HG02973 (cell line): ENCODE measurements at regions not wholly inside any gene's neighbourhood (a gene's known extent, or its start where the extent isn't known, plus 50 kb on each side); places are given as distances from the start of the nearest gene placed in this dataset.

ENCODE experiments used
- ATAC-seq: cut with Tn5 transposase; IDR thresholded peaks from one replicate; pipeline ENCODE4 v1.9.1; 2021; ENCODE audit warnings: moderate library complexity; ENCODE audit not compliant: unreplicated experiment

DNA sequence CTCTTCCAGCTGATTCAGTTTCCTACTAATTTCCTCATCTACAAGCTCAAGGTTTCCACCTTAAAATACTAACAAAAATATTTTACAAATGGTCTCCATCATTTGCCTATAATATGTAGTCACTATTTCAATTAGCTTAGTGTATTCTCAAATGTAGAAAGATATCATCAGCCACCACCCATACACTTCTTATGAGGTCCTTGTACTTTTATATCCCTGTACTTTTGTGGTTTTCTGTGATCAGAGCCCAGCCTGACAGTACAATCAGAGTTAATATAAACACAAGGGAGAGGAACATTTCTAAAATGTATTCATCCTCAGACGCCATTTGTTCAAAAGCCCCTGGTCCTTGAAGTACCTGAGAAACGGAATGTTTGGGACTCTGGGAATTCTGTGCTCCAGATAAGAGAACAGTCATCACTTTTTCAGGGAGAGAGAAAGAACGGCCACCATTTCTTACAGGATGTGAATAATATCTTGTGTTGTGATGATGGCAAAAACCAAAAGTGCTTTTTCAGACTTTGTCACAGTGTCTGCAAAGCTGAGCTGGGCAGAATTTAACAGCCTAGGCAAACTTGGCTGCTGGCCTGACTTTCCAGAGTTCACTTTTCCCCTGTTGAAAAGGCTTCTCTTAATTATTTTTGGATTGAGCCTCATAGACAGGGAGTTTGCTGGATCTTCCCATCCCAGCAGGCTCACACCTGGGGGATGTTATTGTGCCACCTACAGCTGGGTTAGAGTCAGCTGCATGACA lies 361.7 kb upstream of the ACVR2A start:
- no peak for ATAC-seq

DNA sequence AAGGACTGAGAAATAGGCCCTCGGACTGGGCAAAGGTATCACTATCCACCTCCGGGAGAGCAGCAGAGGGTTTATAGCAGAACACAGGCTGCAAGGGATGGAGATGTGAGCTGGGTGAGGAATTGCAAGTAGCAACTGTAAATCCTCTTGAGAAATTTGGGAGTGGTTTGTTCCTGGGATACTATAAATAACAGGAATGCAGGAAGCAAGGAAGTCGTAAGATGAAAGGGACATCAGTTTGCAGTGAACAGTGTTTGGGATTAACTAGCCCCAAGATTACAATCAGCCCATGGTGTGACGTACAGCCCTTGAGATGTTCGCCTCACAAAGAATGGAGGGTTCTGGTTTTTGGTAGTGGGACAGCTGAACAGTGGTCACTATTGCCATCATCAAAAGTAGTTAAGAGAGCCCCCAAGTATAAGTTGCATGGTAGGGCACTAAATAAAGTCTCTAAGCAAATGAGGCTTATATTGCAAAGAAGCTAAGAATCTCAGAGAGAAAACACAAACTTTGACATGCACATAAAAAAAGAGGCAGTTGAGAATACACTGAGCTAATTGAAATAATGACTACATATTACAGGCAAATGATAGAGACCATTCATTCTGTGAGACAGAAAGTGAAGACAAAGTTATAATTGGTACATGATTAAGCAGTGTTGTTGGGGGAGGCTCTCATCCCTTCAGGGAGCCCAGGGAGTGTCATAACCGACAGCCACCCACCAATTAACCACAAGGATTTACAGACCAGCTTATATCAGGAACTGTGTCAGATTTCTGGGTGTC lies 362.5 kb upstream of the ACVR2A start:
- no peak for ATAC-seq

DNA sequence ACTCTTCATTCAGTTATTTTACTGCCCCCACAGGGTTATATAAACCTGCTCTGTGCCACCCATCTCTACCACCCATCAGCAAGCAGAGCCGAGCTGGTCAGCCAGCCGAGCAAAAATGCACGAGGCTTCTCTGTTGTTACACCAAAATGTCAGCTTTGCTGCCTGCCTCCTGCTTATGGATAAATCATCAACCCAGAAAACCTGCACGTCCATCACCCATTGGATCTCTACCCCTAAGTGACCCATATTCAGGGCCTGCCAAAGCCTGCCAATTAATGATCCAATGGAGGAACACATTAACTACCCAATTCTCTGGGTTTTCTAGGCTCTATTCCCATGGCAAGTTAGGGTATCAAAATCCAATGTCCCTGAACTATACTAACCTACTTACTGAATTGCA lies 365.5 kb upstream of the ACVR2A start:
- no peak for ATAC-seq

DNA sequence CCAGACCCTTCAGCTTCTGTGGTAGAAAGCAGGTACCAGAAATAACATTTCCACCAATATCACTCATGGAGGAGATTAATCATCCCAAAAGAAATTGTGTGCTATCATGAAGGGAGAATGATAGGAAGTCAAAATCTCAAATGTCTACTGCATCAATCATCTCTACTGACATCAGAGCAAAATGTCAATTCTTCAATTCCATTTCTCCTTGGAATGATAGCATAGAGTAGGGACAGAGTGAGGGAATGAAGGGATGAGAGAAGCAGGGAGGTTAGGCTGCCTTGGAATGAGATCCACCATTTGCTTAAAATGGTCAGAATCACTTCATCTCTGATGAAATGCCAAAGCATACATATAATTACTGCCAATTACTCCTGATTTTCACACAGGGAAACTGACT lies 371.8 kb upstream of the ACVR2A start:
- ATAC-seq: no peak

DNA sequence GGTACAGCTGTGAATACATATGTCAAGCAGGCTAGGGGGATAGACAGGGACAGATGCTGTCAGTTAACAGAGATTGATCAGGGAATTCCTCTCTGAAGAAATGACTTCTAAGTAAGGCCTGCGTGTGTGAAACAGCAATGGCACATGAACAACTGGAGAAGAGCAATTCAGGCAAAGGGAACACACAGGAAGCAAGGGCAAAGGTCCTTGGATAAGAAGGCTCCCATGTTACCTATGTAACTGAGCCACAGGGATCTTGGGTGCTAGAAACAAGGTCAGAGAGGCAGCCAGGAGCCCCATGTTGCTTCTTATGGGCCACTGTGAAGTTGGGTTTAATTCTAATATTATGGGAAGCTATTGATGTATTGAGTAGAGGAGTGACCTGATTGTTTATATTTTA lies 373.7 kb upstream of the ACVR2A start:
- no peak for ATAC-seq

DNA sequence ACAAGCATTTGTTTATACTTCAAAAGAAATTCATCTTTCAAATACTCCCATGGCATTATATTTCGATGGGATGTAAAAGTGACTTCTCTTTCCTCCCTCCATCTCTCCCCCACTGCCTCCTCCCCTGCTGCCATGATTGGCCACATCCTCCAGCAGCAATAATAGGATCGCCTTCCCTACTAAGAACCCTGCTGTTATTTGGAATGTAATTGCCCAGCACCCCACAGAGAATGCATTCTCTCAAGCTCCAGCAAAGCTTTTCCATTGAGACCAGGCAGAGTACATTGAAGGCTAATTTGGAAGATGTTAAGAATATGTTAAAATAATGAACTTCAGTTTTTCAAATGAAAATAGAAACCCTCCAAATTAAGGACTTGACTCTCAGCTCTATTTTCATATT lies 375.4 kb upstream of the ACVR2A start:
- ATAC-seq: no peak

DNA sequence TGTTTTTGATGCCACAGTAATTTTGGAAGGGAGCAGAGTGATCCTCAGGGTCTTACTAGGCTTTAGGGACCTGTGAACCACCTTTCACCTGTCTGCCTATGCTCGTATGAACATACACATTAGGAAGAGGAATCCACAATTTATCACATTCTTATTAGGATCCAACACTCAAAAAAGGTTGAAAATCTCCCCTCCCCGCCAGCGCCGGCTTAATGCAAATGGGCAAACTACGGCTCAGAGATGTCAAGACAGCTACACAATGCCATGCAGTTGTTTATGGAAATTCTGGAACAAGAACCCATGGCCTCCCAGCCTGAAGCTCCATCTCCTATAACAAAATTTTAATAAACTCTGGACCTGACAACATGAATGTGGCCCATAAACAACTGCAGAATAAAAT lies 375.9 kb upstream of the ACVR2A start:
- no peak for ATAC-seq

DNA sequence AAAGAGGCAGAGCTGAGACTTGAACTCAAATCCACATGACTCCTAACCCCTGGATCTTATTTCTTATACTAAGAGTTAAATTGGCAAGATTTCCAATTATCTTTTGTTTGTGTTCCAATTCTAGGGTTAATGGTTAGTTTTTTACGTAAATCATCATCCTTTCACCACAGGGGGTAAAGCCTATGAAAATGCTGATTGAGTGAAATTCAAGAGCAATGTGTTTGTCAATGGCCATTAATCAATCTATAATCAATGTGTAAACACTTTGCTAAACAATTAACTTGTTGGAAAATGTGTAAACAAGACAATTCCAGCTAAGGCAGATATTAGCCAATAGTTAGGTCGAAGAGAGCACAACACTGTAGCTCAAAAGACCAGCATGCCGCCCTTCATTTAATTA lies 376.5 kb upstream of the ACVR2A start:
- ATAC-seq: no peak

DNA sequence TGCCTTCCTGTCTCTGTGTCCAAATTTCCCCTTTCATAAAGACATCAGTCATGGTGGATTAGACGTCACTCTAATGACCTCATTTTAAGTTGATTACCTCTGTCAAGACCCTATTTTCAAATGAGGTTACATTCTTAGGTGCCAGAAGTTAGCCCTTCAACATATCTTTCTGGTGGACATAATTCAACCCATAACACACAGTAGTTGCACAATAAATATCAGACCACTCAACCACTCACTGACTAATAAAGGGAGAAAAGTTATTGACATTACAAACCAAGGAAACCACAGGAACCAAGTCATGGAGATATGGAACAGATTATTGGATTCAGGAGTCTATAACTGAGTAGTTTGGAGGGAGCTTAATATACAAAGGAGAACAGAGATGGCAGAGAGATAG lies 377.4 kb upstream of the ACVR2A start:
- ATAC-seq: no peak

DNA sequence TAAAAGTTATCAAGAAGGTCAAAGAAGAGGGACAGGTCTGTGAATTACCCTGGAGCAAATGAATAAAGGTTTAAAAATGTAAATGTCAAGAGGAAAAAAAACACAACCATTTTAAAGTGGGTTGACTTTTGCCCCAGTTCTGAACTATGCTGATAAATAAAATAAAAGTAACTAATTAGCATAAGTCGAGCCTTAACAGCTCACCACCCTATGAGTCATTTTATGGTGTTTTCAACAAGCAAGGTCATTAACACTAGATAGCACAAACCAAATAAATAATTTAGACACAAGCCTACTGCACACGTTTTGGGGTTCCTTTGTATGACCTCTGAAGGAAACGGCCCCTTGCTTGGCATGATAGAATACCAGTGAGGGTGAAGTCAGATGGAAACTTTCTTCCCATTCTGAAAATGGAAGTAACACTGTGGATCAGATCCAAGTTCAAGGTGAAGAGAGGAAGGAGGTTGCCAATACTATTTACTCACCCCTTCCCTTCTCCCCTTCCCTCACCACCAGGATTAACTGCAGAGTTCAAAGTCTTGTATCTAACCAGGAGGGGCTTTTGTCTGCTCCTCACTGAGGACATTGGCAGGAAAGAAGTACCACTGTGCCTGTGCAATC lies 380.0 kb upstream of the ACVR2A start:
- ATAC-seq: no peak

DNA sequence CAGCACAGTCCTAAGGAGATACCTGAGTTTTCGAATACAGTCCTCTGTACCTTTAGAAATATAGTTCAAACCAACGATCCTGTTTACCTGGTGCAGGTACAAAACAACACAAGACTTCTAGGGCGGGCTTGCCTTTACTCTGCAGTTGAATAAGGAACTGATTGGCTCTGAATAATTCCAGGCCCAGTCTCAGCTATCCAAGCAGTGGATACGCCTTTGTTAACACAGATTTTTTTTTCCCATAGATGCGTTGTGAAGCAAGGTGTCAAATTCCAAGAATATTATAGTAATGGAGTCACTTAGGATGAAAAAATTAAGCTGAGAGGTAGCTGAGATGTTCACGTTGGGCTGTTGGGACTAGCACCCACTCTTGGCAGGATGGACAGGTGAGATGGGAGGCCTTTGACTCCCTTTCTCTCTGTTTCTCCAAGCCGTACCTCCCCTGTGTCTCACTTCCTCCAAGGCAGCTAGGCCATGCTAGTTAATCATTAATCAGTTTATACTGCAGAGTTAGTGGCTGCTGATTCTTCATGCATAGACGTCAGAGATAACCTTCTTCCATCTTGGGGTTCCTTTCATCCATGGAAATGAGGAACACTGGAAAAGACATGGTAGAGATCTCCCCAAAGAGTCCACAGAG lies 380.8 kb upstream of the ACVR2A start:
- ATAC-seq: peak; percentile 76

DNA sequence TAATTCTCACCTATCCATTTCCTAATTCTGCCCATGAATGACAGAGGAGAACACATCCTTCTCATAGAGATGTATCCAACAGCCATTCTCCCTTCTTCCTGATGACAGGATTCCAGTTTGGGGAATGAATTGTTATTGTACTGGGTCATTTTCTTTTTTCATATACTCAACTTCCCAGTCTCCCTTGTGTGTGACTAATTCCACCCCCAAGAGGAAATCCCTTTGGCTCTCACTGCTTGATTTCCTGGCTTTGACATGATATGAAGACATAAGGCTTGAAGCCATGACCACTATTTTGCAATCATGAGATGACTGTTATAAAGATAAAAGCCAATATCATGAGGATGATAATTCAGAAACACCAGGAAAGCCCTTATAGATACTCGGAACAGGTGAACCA lies 384.7 kb upstream of the ACVR2A start:
- ATAC-seq: no peak

DNA sequence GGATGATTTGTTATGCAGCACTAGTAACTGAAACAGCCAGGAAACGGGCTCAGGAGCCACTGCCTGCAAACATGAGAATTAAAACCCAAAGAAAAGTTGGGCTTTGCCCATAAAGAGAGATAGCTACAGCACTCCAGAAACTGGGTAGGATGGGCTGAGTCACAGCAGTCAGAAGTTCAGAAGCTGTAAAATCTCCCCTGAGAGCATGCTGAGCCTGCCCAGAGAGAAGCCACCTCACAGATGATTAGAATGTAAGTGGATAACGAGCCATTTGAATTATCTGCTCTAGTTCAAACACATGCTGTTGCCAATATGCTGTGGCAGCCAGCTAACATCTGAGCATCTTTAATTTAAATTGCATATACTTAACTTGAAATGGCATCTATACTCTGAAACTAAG lies 388.1 kb upstream of the ACVR2A start:
- ATAC-seq: no peak

DNA sequence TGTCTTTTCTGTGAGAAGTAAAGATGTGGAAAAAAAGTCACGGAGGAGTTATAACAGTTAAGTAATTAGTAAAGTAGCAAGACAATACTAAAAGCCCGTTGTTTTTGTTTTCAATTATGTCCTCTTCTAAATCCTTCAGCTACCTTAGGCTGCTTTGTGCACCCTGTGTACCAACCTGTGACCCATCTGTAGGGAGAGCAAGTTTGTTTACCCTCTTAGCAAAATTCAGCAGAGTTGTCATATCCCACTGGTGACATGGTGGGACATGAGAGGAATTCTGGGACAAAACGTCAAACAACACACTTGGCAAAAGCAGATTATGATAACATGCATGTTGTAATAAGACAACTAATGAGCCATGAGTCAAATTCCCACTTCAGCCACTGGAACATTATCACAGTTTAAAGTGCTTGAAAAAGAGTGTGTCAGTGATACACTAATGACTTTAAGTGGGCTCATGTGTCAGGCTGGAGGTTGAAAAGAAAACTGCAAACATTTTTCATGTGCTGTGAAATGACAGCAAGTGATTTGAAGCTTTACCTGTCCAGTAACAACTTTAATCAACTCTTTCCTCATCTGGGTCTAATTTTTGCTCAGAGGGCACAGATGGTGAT lies 392.8 kb upstream of the ACVR2A start:
- no peak for ATAC-seq

DNA sequence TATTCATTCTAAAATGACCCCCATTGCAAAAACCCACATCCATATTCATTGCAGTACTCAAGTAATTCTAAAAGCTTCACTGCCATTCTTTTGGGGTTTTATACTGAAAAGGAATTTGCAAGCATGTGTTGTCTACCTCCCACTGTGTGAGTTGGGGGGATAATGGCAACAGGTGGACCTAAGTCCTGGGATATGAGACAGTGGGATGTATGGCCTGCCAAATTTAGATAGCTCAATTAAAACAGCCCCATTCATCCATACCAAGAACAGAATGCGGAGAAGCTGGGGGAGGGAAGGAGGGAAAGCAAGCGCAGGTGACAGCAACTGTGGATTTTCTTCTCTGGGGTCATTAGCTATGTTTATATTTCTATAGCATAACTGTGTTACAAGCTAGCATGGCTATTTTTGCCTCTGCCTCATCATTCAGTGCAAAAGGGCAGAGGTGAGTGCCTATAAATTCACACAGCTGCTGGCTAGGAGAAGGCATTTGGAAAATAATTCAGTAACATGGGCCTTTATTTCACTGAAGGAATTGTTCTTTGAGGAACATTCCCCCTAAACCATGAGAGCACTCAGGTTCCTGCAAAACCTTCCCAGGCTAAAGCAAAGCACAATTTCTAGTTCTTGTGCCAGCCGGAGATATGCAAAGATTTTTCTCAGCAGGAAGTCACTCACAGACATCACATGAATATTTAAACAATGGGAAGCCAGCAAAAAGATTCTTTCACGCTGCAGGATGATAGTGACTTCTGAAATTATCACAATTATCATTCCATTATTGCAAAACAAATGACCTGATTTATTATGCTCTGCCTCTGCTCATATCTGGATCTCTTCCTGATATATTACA lies 393.9 kb upstream of the ACVR2A start:
- ATAC-seq: no peak

DNA sequence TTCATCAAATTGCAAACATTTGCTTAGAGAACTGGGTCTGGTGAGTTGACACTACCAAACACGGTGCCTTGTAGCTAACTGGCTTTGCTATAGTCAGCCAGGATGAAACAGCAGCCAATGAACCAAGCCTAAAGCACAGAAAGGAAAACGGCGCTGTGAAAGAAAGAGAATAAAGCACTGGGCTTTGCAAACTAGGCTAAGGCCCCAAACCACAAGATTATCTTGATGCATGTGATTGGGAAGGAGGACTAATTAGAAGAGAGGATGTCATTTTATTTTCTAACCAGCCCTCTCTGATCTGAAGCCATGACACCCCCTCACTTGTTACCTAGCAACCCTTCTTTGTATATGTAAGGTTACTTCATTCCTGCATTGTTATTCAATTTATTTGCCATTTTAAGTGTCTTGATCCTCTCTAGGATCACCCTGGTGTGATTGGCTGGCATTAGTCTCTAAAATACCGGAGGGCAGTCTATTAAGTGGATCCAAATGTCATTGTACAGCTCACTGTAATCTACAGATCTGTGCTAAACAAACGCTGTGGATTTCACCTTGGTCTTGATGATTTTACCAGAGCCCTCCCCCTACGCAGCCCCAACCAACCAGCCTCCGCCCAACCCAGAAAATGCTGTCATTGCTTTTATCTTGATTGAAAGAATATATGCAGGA lies 395.4 kb upstream of the ACVR2A start:
- no peak for ATAC-seq

DNA sequence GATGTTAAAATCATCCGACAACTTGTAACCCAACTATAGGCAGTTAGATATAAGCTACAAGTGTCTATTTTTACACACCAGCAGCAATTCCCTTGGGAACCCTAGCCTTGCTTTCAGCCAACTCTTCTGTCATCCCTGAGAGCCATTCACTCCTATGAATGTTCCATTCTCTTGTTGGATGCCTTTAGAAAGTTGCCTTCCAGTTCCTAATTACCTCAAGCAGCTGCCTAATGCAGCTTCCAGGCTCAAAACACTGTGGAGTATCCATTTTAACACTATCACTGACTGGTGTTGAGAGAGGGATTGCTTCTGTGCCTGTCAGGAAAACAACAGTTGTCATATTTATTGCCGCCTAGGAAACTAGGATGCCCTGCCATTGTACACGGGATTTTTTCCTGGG lies 402.0 kb upstream of the ACVR2A start:
- ATAC-seq: no peak

DNA sequence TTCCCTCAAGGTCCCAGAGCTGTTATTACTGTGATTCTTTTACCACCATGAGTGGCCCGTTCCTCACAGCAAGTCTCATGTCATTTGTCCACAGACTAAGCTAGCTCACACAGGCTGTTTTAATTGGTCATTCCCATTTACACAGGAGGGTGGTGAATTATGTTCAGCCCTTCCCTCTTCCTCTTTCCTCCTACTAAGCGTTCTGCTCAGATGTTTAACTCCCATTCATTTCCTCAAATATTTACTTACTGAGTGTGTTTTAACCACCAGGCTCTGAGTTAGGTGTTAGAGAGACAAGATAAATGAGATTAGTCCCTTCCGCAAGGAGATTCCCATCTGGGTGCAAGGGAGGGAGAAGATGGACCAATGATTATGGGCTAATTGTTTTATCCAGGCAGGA lies 403.6 kb upstream of the ACVR2A start:
- no peak for ATAC-seq

DNA sequence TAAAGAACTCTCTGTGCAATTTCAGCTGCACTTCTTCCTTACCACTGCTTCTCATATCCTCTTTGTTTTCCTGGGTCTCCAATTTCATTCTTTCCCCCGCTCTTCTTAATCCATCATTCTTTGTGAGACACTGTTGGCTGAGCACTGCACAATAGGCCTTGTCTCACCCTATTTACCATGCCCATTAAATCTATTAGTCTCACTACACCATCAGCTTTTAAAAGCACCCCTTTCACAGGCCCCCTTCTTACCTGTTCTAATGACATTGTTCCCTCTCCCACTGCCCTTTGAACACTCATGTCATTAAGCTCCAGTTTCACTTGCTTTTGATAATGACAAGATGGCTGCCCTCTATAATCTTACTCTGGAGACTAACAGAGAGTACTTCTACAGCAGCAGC lies 404.1 kb upstream of the ACVR2A start:
- no peak for ATAC-seq

DNA sequence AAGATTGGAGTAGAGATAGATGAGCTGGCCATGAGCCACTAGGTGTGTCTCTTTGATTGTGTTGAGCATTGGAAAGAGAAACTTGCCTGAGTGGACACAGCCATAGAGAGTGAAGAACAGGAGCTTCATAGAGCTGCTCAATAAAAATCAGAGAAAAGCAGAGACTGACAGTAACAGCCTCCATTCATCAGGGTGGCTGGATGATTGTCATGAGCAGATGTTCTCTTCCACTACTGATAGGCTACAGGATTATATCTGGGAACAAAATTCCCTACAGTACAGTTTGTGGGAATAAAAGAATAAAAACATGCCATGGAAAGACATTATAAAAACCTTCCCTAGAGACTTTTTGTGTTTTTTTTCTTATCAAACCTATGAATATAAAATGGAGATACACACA lies 404.8 kb upstream of the ACVR2A start:
- ATAC-seq: no peak
